Fibroblast of the aortic adventitia (primary cell): ENCODE measurements at regions not wholly inside any gene's neighbourhood (a gene's known extent, or its start where the extent isn't known, plus 50 kb on each side); places are given as distances from the start of the nearest gene placed in this dataset.

Experiments used
- DNase-seq: peaks from one replicate; pipeline ENCODE4 v3.0.0-alpha.2; 2010; ENCODE audit warnings: low read depth
- H3K4me3 ChIP-seq: 2 replicates; pipeline ENCODE4 v1.5.1; 2011; ENCODE audit warnings: low read depth, mild to moderate bottlenecking, control low read depth, low read length, moderate library complexity
- TF ChIP-seq, protein P1 (sequence below): IDR thresholded peaks from 2 replicates; pipeline ENCODE4 v1.5.1; 2011; ENCODE audit warnings: mild to moderate bottlenecking, low read length, control low read depth, inconsistent platforms; ENCODE audit not compliant: insufficient read depth

DNA sequence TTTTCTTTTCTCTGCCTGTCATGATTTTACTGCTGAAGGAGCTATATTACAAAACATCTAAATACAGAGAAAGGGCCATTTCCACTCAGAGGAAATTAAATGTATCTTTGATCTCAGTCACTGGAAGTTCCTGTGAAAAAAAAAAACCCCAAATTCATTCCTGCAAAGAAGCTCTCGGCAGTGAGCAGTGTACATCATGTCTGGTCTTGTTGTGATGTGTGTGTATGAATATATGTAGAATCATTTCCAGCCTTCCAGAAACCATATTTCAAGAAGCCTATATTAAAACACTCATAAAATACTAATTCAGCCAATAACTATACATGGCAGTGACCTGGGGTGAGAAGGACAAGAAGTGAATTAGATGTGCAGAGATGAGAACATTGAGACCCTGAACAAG, 393.2 kb upstream of the TENM4 start:
- TF ChIP-seq, protein P1, sequence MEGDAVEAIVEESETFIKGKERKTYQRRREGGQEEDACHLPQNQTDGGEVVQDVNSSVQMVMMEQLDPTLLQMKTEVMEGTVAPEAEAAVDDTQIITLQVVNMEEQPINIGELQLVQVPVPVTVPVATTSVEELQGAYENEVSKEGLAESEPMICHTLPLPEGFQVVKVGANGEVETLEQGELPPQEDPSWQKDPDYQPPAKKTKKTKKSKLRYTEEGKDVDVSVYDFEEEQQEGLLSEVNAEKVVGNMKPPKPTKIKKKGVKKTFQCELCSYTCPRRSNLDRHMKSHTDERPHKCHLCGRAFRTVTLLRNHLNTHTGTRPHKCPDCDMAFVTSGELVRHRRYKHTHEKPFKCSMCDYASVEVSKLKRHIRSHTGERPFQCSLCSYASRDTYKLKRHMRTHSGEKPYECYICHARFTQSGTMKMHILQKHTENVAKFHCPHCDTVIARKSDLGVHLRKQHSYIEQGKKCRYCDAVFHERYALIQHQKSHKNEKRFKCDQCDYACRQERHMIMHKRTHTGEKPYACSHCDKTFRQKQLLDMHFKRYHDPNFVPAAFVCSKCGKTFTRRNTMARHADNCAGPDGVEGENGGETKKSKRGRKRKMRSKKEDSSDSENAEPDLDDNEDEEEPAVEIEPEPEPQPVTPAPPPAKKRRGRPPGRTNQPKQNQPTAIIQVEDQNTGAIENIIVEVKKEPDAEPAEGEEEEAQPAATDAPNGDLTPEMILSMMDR: no peak
- DNase-seq: no peak
- no peak overlapping the region for H3K4me3 ChIP-seq

GRCh38 chr11:79830446-79830845, 389.6 kb upstream of the TENM4 start:
- H3K4me3 ChIP-seq: no peak overlapping the region
- TF ChIP-seq, protein P1: no peak
- no peak for DNase-seq

- no peak overlapping the region for H3K4me3 ChIP-seq
- no peak for DNase-seq
- TF ChIP-seq, protein P1: no peak
Observed at GRCh38 chr11:79829891-79830290, 389.1 kb upstream of the TENM4 start.

DNA sequence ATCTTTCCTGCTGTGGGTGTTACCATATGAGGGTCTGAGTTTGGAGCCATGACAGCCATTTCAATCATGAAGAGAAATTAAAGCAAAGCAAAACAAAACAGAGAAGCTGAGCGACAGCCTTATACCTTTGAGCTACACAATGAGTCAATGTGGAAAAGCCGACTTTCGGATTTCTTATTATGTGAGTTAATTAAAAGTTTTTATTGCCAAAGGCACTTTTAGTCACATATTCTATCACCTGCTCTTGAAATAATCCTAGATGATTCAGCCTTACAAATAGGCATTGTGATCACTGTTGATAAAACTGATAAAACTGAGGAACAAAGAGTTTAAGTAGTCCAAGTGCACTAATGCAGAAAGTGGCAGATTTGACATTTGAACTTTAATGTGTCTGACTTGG, 381.9 kb upstream of the TENM4 start:
- TF ChIP-seq, protein P1: no peak
- DNase-seq: no peak
- no peak overlapping the region for H3K4me3 ChIP-seq

DNA sequence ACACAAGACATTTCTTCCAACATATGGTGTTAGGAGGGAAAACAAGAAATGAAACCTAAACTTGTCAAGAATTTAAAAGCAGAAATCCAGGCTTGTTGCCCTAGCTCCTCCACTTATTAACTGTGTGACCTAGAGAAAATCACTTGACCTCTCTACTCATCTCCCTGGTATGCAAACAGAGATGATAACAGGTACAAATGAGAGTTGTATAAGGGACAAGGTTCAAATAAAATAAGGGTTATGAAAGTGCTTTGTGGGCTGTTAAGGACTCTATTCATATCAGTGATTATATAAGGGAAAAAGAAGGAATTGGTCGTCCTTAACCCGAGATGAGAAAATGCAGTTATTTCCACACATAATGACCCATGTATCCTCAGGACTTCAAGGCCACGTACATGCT, 372.7 kb upstream of the TENM4 start:
- no peak overlapping the region for H3K4me3 ChIP-seq
- TF ChIP-seq, protein P1: no peak
- no peak for DNase-seq

DNA sequence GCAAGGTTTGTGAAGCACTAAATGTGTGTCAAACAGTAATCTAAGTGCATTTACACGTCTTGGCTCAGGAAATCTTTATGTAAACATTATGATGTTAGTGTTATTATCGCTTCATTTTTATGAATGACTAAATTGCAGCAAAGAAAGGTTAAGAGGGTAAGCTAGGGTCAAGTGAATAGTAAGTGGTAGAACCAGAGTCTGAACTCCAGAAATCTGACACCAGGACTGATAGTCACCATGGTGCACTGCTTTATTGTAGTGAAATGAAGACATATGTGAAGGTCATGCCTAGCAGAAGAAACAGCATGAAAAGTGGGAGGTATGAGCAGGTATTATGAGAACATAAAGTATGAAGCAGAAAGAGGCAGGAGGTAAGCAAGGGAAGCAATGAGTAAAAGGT, 368.7 kb upstream of the TENM4 start:
- no peak overlapping the region for H3K4me3 ChIP-seq
- DNase-seq: no peak
- TF ChIP-seq, protein P1: no peak

GRCh38 chr11:79807506-79807905, 366.7 kb upstream of the TENM4 start:
- no peak for DNase-seq
- TF ChIP-seq, protein P1: no peak

More at GRCh38 chr11:79807506-79807905, 366.7 kb upstream of the TENM4 start:
- no peak overlapping the region for H3K4me3 ChIP-seq
